Colonic mucosa (tissue), 4 donors: ENCODE measurements at regions not wholly inside any gene's neighbourhood (a gene's known extent, or its start where the extent isn't known, plus 50 kb on each side); places are given as distances from the start of the nearest gene placed in this dataset.

Experiments
- DNase-seq: peaks from one replicate; pipeline ENCODE4 v3.0.0-alpha.2; 2020
- H3K27ac ChIP-seq: fragments of 200-600 bp; one replicate; pipeline ENCODE4 v1.8.0; 2021
- H3K27me3 ChIP-seq: fragments of 200-600 bp; one replicate; pipeline ENCODE4 v1.8.0; 2021
- H3K36me3 ChIP-seq: fragments of 200-600 bp; one replicate; pipeline ENCODE4 v1.8.0; 2021
- H3K4me1 ChIP-seq: fragments of 200-600 bp; one replicate; pipeline ENCODE4 v1.8.0; 2021; ENCODE audit warnings: mild to moderate bottlenecking
- H3K4me3 ChIP-seq: fragments of 200-600 bp; one replicate; pipeline ENCODE4 v1.8.0; 2021
- H3K9ac ChIP-seq, 2 donors: one replicate each; pipeline ENCODE4 v1.7.0; 2013; ENCODE audit warnings: control low read depth in 2 of 2, low read depth in 2 of 2, low read length in 2 of 2
- H3K9me3 ChIP-seq: fragments of 200-600 bp; one replicate; pipeline ENCODE4 v1.8.0; 2021
- CTCF ChIP-seq: fragments of 200-600 bp; IDR thresholded peaks from one replicate; pipeline ENCODE4 v1.8.0; 2022; ENCODE audit warnings: antibody characterized with exemption, mild to moderate bottlenecking
- intact Hi-C: fragments of 100-400 bp; cut with DNase I; formaldehyde crosslinking; loops from one replicate; pipeline ENCODE4 v1.14.1; 2022
- donor health status: healthy.
- donor health status: DM: no; HTN: no; CAD: no.
- donor health status: DM: no; HTN: no; CAD: no.

DNA sequence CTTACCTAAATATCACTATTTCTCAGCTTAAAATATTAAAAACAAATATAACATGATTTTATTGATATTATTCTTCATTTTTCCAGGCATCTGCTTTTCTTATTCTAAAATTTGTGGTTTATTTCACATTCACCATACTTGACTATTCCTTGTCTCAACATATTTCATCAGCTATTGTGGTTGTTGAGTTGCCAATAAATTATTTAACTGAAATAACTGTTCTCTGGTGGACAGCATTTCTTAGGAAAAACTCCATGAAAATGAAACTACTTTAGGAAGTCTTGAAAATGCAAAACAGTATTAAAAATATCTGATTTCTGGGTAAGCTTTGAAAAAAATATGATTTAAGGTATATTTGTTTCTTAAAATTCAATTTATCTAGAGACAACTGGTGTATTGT lies 122.9 kb upstream of the SEMA3A start:
- no peak for TF ChIP-seq CTCF
- no peak for DNase-seq
- H3K27me3 ChIP-seq, result no peaks in the 10 kb centered on the region
- H3K9me3 ChIP-seq, result no peaks in the 10 kb centered on the region
- intact Hi-C loops, result no loop called here
- no peaks in the 10 kb centered on the region for H3K36me3 ChIP-seq
- no peak overlapping the region for H3K4me3 ChIP-seq
- no peak overlapping the region for H3K9ac ChIP-seq
- H3K4me1 ChIP-seq, result no peaks in the 10 kb centered on the region
- no peak overlapping the region for H3K27ac ChIP-seq

- no peak overlapping the region for H3K4me3 ChIP-seq
- no peak for DNase-seq
- H3K27me3 ChIP-seq, result no peaks in the 10 kb centered on the region
- no peak for TF ChIP-seq CTCF
- H3K36me3 ChIP-seq, result no peaks in the 10 kb centered on the region
- intact Hi-C loops, result no loop called here
- H3K9me3 ChIP-seq, result no peaks in the 10 kb centered on the region
- no peaks in the 10 kb centered on the region for H3K4me1 ChIP-seq
- no peak overlapping the region for H3K27ac ChIP-seq
- H3K9ac ChIP-seq, result no peak overlapping the region
Observed at GRCh38 chr7:84314263-84314662, 119.7 kb upstream of the SEMA3A start.

GRCh38 chr7:84304407-84304806 lies 109.8 kb upstream of the SEMA3A start:
- no peak for DNase-seq
- no peak for TF ChIP-seq CTCF
- no peaks in the 10 kb centered on the region for H3K36me3 ChIP-seq
- intact Hi-C loops, result no loop called here
- H3K9ac ChIP-seq, result no peak overlapping the region
- no peaks in the 10 kb centered on the region for H3K27me3 ChIP-seq
- H3K4me1 ChIP-seq, result no peaks in the 10 kb centered on the region
- no peak overlapping the region for H3K4me3 ChIP-seq
- H3K27ac ChIP-seq, result no peak overlapping the region
- H3K9me3 ChIP-seq, result no peaks in the 10 kb centered on the region

- intact Hi-C loops, result no loop called here
- H3K9me3 ChIP-seq, result no peaks in the 10 kb centered on the region
- H3K4me1 ChIP-seq, result no peaks in the 10 kb centered on the region
- no peak overlapping the region for H3K4me3 ChIP-seq
- no peak overlapping the region for H3K9ac ChIP-seq
- H3K27ac ChIP-seq, result no peak overlapping the region
- DNase-seq, result no peak
- no peaks in the 10 kb centered on the region for H3K27me3 ChIP-seq
- H3K36me3 ChIP-seq, result no peaks in the 10 kb centered on the region
- TF ChIP-seq CTCF, result no peak
Observed at GRCh38 chr7:84302949-84303348, 108.4 kb upstream of the SEMA3A start.

DNA sequence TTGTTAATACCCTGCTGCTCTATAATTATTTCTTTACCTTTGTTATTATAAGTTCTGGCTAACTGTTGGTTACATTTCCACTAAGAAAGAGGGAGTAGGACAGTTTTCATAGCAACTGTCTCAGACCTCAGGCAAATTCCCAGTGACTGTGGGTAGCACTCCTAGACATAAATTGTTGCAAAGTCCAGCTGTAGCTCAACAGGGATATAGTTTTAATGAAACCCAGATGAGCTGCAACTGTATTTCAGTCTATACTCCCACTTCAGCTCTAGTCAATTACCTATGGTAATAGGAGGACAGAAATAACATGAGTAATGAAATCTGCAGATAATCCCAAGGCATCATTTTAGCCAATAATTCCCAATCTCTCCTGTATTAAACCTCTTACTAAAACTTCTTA lies 103.0 kb upstream of the SEMA3A start:
- H3K9me3 ChIP-seq, result no peaks in the 10 kb centered on the region
- H3K4me3 ChIP-seq, result no peak overlapping the region
- no peak overlapping the region for H3K9ac ChIP-seq
- TF ChIP-seq CTCF, result no peak
- no peaks in the 10 kb centered on the region for H3K36me3 ChIP-seq
- H3K27me3 ChIP-seq, result no peaks in the 10 kb centered on the region
- H3K4me1 ChIP-seq, result no peaks in the 10 kb centered on the region
- no peak overlapping the region for H3K27ac ChIP-seq
- intact Hi-C loops, result no loop called here
- DNase-seq, result no peak
